SK-N-MC (cell line): ENCODE measurements at regions not wholly inside any gene's neighbourhood (a gene's known extent, or its start where the extent isn't known, plus 50 kb on each side); places are given as distances from the start of the nearest gene placed in this dataset.

Experiments used
- DNase-seq: peaks from one replicate; pipeline ENCODE4 v3.0.0-alpha.2; 2011; ENCODE audit warnings: low read depth, low spot score
- H3K27ac ChIP-seq: fragments of 200-600 bp; sonication (generic); 2 replicates; pipeline ENCODE4 v1.5.1; 2016; ENCODE audit warnings: mixed run types
- H3K36me3 ChIP-seq: fragments of 200-600 bp; sonication (generic); 2 replicates; pipeline ENCODE4 v1.6.1; 2017; ENCODE audit warnings: antibody characterized with exemption, low read length, mixed read lengths; ENCODE audit not compliant: insufficient read depth
- H3K4me3 ChIP-seq: fragments of 200-600 bp; sonication (generic); 2 replicates; pipeline ENCODE4 v1.5.1; 2016
- H3K9ac ChIP-seq: fragments of 200-600 bp; sonication (generic); 2 replicates; pipeline ENCODE4 v1.8.0; 2017; ENCODE audit warnings: mixed run types, mixed read lengths; ENCODE audit not compliant: insufficient read length
- H3K9me3 ChIP-seq: fragments of 200-600 bp; sonication (generic); 2 replicates; pipeline ENCODE4 v1.6.1; 2017; ENCODE audit warnings: low read depth, mild to moderate bottlenecking, antibody characterized with exemption, low read length, moderate library complexity, mixed read lengths
- EZH2 ChIP-seq: fragments of 200-600 bp; sonication (generic); IDR thresholded peaks from one replicate; pipeline ENCODE4 v1.6.1; 2017; ENCODE audit warnings: antibody characterized with exemption
- FOXP2 ChIP-seq: optimal IDR thresholded peaks from 2 replicates; pipeline ENCODE3; 2011; ENCODE audit warnings: mild to moderate bottlenecking, moderate library complexity; ENCODE audit not compliant: insufficient read depth; ENCODE audit errors: extremely low read length, control extremely low read depth
- POLR2AphosphoS5 ChIP-seq: IDR thresholded peaks from 2 replicates; pipeline ENCODE4 v1.6.1; 2012; ENCODE audit warnings: mild to moderate bottlenecking, low read depth, low read length, borderline replicate concordance

- H3K4me3 ChIP-seq: no peak overlapping the region
- DNase-seq: no peak
- no peak for TF ChIP-seq EZH2
- no peak for TF ChIP-seq FOXP2
- TF ChIP-seq POLR2AphosphoS5: no peak
- no peaks in the 10 kb centered on the region for H3K36me3 ChIP-seq
- no peak overlapping the region; the same call in 1 of the 2 replicates for H3K27ac ChIP-seq
- no peak overlapping the region for H3K9ac ChIP-seq
- H3K9me3 ChIP-seq: no peaks in the 10 kb centered on the region
These were observed 149.8 kb upstream of the BOD1L1 start for GRCh38 chr4:13777341-13777740.

- H3K36me3 ChIP-seq: no peaks in the 10 kb centered on the region
- no peak for DNase-seq
- no peak overlapping the region for H3K27ac ChIP-seq
- no peak overlapping the region for H3K9ac ChIP-seq
- TF ChIP-seq EZH2 (no peak), POLR2AphosphoS5 (no peak), FOXP2 (no peak)
- H3K9me3 ChIP-seq: no peaks in the 10 kb centered on the region
- H3K4me3 ChIP-seq: no peak overlapping the region
These were observed 150.8 kb upstream of the BOD1L1 start for GRCh38 chr4:13778367-13778766.

DNA sequence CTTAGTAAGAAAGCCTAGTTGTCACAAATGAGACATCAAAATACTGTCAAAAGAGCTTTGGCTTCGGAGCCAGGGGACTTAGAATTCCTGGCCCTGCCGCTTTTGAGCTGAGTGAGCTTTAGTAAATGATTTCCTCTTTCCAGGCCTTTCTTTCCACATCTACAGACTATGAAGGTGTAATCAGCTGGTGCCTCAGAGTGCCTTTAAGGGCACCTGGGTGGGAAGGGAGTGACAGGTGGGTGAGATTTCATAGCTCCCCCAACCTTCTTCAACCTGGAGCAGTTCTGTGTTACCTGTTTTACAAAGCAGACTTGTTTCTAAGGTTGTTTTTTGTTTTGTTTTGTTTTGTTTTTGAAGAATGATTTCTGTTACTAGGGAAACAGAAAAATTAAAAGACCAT lies 154.7 kb upstream of the BOD1L1 start:
- TF ChIP-seq POLR2AphosphoS5 (no peak), EZH2 (no peak), FOXP2 (no peak)
- Histone ChIP-seq H3K4me3 (no peak overlapping the region), H3K36me3 (no peaks in the 10 kb centered on the region)

DNA sequence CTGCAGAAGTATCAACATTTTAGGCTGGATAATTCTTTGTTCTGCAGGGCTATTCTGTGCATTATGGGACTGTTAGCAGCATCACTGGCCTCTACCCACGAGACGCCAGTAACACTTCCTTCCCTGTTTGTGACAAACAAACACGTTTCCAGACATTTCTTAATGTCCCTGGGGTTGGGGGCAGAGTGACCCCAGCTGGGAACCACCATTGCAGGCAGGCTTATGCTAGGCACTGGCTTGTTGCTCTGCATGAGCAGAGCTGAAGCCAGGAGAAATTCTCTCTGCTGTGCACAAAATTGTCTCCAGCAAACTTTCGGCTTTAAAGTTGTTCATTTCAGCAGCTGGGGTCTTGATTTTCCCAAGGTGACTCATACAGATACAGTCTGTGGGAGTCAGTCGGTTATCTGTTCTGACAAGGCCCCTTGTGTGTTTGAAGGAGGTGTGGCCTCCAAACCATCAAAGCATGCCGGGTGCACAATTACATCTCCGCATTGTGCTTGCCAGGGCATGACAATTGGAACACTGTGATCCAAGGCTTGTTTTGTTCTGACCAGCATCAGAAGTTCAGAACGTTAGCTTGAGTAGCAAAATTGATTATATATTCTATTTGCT lies 156.4 kb upstream of the BOD1L1 start:
- no peak overlapping the region for H3K4me3 ChIP-seq
- no peaks in the 10 kb centered on the region for H3K9me3 ChIP-seq
- TF ChIP-seq EZH2: no peak
- no peak for TF ChIP-seq FOXP2
- no peak for TF ChIP-seq POLR2AphosphoS5
- no peak for DNase-seq
- H3K36me3 ChIP-seq: no peaks in the 10 kb centered on the region
- H3K9ac ChIP-seq: no peak overlapping the region
- H3K27ac ChIP-seq: no peak overlapping the region

More for the DNA sequence above, 154.7 kb upstream of the BOD1L1 start:
- Histone ChIP-seq H3K27ac (no peak overlapping the region), H3K9me3 (no peaks in the 10 kb centered on the region), H3K9ac (no peak overlapping the region)
- DNase-seq: no peak

GRCh38 chr4:13793020-13793710 lies 165.6 kb upstream of the BOD1L1 start:
- Histone ChIP-seq H3K9me3 (no peaks in the 10 kb centered on the region), H3K36me3 (no peaks in the 10 kb centered on the region), H3K27ac (no peak overlapping the region), H3K9ac (no peak overlapping the region), H3K4me3 (no peak overlapping the region)
- TF ChIP-seq POLR2AphosphoS5 (no peak), EZH2 (no peak), FOXP2 (no peak)
- no peak for DNase-seq

DNA sequence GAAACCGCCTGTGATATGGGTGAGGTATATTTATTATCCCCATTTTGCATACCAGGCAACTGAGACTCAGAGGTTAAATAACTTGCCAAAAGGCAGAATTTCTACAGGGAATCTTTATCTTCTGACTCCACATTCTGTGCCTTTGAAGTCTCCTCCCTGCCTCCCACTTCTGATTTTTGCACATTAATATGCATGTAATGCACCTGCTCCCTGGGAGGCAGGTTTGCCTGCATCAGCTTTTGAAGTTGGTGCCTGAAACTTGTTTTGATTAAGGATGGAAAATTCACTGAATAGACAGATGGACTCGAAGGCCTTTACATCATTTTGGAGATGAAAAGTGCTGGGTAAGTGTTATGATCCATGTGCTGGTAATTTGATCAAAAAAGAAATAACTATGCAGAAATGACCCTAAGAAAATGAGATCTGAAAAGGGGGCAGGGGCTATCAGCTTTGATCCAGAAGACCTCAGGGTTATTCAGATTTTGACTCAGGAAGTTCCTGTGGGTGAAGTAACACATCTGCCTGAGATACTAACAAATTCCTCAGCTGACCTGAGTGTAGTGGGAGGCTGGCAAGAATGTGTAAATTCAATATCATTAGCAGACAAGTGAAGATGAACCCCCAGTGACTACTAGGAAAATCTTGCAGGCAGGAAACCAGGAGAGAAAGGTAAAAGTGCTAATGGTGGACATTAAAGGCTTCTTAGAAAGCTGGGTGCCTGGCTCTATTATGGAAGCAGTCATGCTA lies 167.5 kb upstream of the BOD1L1 start:
- no peaks in the 10 kb centered on the region for H3K36me3 ChIP-seq
- no peak overlapping the region for H3K4me3 ChIP-seq
- H3K27ac ChIP-seq: no peak overlapping the region
- H3K9ac ChIP-seq: no peak overlapping the region
- TF ChIP-seq EZH2 (no peak), FOXP2 (no peak), POLR2AphosphoS5 (no peak)
- no peaks in the 10 kb centered on the region for H3K9me3 ChIP-seq
- no peak for DNase-seq

- no peak for TF ChIP-seq EZH2
- TF ChIP-seq POLR2AphosphoS5: no peak
- no peak for TF ChIP-seq FOXP2
- H3K4me3 ChIP-seq: no peak overlapping the region
- H3K36me3 ChIP-seq: no peaks in the 10 kb centered on the region
- H3K9ac ChIP-seq: no peak overlapping the region
- no peak for DNase-seq
- H3K27ac ChIP-seq: no peak overlapping the region
- H3K9me3 ChIP-seq: no peaks in the 10 kb centered on the region
These were observed 169.5 kb upstream of the BOD1L1 start for GRCh38 chr4:13797061-13797460.

GRCh38 chr4:13815231-13815630 lies 187.7 kb upstream of the BOD1L1 start:
- no peak for TF ChIP-seq POLR2AphosphoS5
- no peak for TF ChIP-seq FOXP2
- no peak for TF ChIP-seq EZH2
- DNase-seq: no peak
- H3K9ac ChIP-seq: no peak overlapping the region
- H3K4me3 ChIP-seq: no peak overlapping the region
- H3K9me3 ChIP-seq: no peaks in the 10 kb centered on the region
- no peak overlapping the region for H3K27ac ChIP-seq
- no peaks in the 10 kb centered on the region for H3K36me3 ChIP-seq
